Thoracic aorta (tissue), 2 donors: ENCODE measurements at regions not wholly inside any gene's neighbourhood (a gene's known extent, or its start where the extent isn't known, plus 50 kb on each side); places are given as distances from the start of the nearest gene placed in this dataset.

Experiments used
- ATAC-seq: fragments of 150-250 bp; one replicate; pipeline ENCODE4 v1.8.0; 2017; ENCODE audit warnings: low read depth; ENCODE audit not compliant: insufficient number of reproducible peaks, low FRiP score
- DNase-seq: peaks from one replicate; pipeline ENCODE4 v3.0.0-alpha.2; 2020; ENCODE audit warnings: low spot score
- H3K27ac ChIP-seq, 2 donors: fragments of 200-600 bp; sonication (generic); 1 replicate in 1 of 2; 2 replicates in 1 of 2; pipeline ENCODE4 v1.5.1; 2016; ENCODE audit warnings: mild to moderate bottlenecking in 2 of 2, moderate library complexity in 2 of 2
- H3K27me3 ChIP-seq: fragments of 200-600 bp; sonication (generic); replicated peaks from 2 replicates; pipeline ENCODE4 v1.6.0; 2016; ENCODE audit warnings: mild to moderate bottlenecking; ENCODE audit not compliant: insufficient read depth
- H3K36me3 ChIP-seq: fragments of 200-600 bp; sonication (generic); one replicate; pipeline ENCODE4 v1.5.1; 2016
- H3K4me1 ChIP-seq, 2 donors: fragments of 200-600 bp; sonication (generic); 1 replicate in 1 of 2; 2 replicates in 1 of 2; pipeline versions ENCODE4 v1.5.1 to v1.6.0; 2016; ENCODE audit warnings: low read depth in 2 of 2, mild to moderate bottlenecking in 1 of 2; ENCODE audit not compliant: control insufficient read depth in 1 of 2
- H3K4me3 ChIP-seq: fragments of 200-600 bp; sonication (generic); 2 replicates; pipeline ENCODE4 v1.5.1; 2016; ENCODE audit warnings: mild to moderate bottlenecking
- H3K9me3 ChIP-seq: fragments of 200-600 bp; sonication (generic); 2 replicates; pipeline ENCODE4 v1.5.1; 2016
- CTCF ChIP-seq: fragments of 200-600 bp; sonication (generic); IDR thresholded peaks from one replicate; pipeline ENCODE4 v1.5.1; 2019; ENCODE audit warnings: antibody characterized with exemption

GRCh38 chr10:130464426-130464825, 328.2 kb downstream of the GLRX3 start:
- ATAC-seq = no peak
- H3K27me3 ChIP-seq = no peaks in the 10 kb centered on the region
- H3K9me3 ChIP-seq = peaks cover 3% of the 10 kb centered on the region
- no peak for TF ChIP-seq CTCF
- DNase-seq = no peak
- H3K27ac ChIP-seq = no peak overlapping the region
- no peaks in the 10 kb centered on the region for H3K4me1 ChIP-seq
- no peaks in the 10 kb centered on the region for H3K36me3 ChIP-seq
- H3K4me3 ChIP-seq = no peak overlapping the region

- no peaks in the 10 kb centered on the region for H3K4me1 ChIP-seq
- H3K27me3 ChIP-seq = no peaks in the 10 kb centered on the region
- ATAC-seq (no peak), DNase-seq (no peak)
- no peak for TF ChIP-seq CTCF
- H3K4me3 ChIP-seq = no peak overlapping the region
- H3K27ac ChIP-seq = no peak overlapping the region
- H3K9me3 ChIP-seq = peaks cover 3% of the 10 kb centered on the region
- H3K36me3 ChIP-seq = no peaks in the 10 kb centered on the region
These were observed 330.2 kb downstream of the GLRX3 start for GRCh38 chr10:130466271-130466997.

- H3K27me3 ChIP-seq = no peaks in the 10 kb centered on the region
- H3K27ac ChIP-seq = no peak overlapping the region
- H3K9me3 ChIP-seq = peaks cover 3% of the 10 kb centered on the region
- no peak overlapping the region for H3K4me3 ChIP-seq
- no peaks in the 10 kb centered on the region for H3K4me1 ChIP-seq
- DNase-seq (no peak), ATAC-seq (no peak)
- no peak for TF ChIP-seq CTCF
- no peaks in the 10 kb centered on the region for H3K36me3 ChIP-seq
These were observed 334.1 kb downstream of the GLRX3 start for GRCh38 chr10:130470286-130470685.

- no peak for TF ChIP-seq CTCF
- Histone ChIP-seq H3K27me3 (no peaks in the 10 kb centered on the region), H3K27ac (no peak overlapping the region), H3K4me3 (no peak overlapping the region), H3K9me3 (peaks cover 3% of the 10 kb centered on the region), H3K36me3 (no peaks in the 10 kb centered on the region), H3K4me1 (no peaks in the 10 kb centered on the region)
- DNase-seq (no peak), ATAC-seq (no peak)
These were observed 334.8 kb downstream of the GLRX3 start for GRCh38 chr10:130470973-130471372.

DNA sequence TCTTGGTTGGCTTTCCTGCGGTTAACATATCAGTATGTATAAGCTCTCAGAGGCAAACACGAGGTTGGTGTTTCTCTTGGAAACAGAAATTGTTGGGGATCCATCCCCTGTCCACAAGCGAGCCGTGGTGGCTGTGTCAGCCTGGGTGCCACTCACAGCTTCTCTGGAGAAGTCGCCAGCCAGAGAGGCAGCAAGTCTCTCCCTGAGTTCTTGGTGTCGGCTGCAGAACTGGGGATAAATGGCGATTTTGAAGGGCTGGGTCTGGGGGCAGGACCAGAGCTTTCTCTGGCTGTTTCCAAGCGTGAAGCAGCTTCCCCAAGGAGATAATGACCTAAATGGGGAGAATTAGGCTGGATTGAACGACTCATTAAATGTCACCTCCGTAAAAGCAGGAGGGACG, 335.3 kb downstream of the GLRX3 start:
- ATAC-seq (no peak), DNase-seq (no peak)
- peaks cover 3% of the 10 kb centered on the region for H3K9me3 ChIP-seq

More for the DNA sequence above, 335.3 kb downstream of the GLRX3 start:
- no peaks in the 10 kb centered on the region for H3K36me3 ChIP-seq
- no peaks in the 10 kb centered on the region for H3K4me1 ChIP-seq
- no peak overlapping the region for H3K27ac ChIP-seq
- H3K27me3 ChIP-seq = no peaks in the 10 kb centered on the region
- H3K4me3 ChIP-seq = no peak overlapping the region
- TF ChIP-seq CTCF = no peak
